Brain microvascular endothelial cell (primary cell): ENCODE measurements at regions not wholly inside any gene's neighbourhood (a gene's known extent, or its start where the extent isn't known, plus 50 kb on each side); places are given as distances from the start of the nearest gene placed in this dataset.

Experiments
- DNase-seq: peaks from one replicate; pipeline ENCODE4 v3.0.0-alpha.2; 2020
- H3K27ac ChIP-seq: fragments of 250-450 bp; sonication (Bioruptor Pico); 2 replicates; pipeline ENCODE4 v1.5.1; 2020; ENCODE audit warnings: mild to moderate bottlenecking, moderate library complexity
- H3K27me3 ChIP-seq: fragments of 250-450 bp; sonication (Bioruptor Pico); replicated peaks from 2 replicates; pipeline ENCODE4 v1.5.1; 2020; ENCODE audit warnings: mild to moderate bottlenecking
- H3K36me3 ChIP-seq: fragments of 250-450 bp; sonication (Bioruptor Pico); replicated peaks from 2 replicates; pipeline ENCODE4 v1.5.1; 2020; ENCODE audit warnings: mild to moderate bottlenecking
- H3K4me3 ChIP-seq: 2 replicates; pipeline ENCODE4 v1.5.1; 2011; ENCODE audit warnings: low read depth, mild to moderate bottlenecking, control low read depth, low read length, moderate library complexity
- in situ Hi-C: cut with HindIII; loops from 2 replicates; pipeline ENCODE4 v1.10.0; 2017; ENCODE audit warnings: low sequenced_read_pairs, low pct_ligation_motif_present
- TF ChIP-seq, protein P1 (sequence below): IDR thresholded peaks from 2 replicates; pipeline ENCODE4 v1.5.1; 2011; ENCODE audit warnings: low read depth, mild to moderate bottlenecking, moderate library complexity, low read length, control low read depth, inconsistent platforms; ENCODE audit errors: missing control alignments

DNA sequence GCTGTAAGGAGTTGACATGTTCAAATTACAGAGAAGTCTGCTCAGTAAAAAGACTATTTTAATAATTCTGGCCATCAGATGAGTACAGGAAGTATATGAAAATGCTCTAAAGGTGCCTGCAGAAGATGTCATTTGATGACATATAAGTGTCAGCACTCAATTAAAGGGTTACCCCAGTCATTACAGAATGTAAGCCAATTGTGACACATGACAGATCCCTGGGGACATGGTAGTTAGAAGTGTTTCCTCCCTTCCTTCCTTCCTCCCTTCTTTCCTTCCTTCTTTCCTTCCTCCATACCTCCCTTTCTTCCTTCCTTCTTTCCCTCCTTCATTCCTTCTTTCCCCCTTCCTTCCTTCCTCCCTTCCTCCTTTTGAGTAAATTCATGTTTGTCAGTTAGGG is 453.0 kb downstream of the RAPGEF2 start:
- no peak for DNase-seq
- Histone ChIP-seq H3K36me3 (no peaks in the 10 kb centered on the region), H3K27me3 (no peaks in the 10 kb centered on the region), H3K4me3 (no peak overlapping the region), H3K27ac (no peak overlapping the region)
- in situ Hi-C loops: no loop called here
- TF ChIP-seq, protein P1, sequence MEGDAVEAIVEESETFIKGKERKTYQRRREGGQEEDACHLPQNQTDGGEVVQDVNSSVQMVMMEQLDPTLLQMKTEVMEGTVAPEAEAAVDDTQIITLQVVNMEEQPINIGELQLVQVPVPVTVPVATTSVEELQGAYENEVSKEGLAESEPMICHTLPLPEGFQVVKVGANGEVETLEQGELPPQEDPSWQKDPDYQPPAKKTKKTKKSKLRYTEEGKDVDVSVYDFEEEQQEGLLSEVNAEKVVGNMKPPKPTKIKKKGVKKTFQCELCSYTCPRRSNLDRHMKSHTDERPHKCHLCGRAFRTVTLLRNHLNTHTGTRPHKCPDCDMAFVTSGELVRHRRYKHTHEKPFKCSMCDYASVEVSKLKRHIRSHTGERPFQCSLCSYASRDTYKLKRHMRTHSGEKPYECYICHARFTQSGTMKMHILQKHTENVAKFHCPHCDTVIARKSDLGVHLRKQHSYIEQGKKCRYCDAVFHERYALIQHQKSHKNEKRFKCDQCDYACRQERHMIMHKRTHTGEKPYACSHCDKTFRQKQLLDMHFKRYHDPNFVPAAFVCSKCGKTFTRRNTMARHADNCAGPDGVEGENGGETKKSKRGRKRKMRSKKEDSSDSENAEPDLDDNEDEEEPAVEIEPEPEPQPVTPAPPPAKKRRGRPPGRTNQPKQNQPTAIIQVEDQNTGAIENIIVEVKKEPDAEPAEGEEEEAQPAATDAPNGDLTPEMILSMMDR: no peak

DNA sequence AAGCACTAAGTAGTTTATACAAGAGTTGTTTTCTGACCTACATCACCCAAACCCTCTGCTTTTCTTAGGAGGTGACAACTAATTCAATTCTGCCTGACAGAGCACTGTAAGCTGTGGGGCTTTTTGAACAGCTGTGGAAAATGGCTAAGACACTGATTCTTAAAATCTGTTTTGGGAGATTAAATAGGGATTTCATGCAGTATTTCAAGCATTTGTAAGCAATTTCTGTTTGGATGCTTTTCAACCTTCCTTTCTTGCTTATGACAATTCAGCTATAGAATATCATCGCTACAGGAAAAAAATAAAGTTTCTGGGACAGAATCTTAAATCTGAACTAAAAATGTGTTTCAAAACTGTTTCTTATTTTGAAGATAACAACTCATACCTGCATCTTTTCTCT is 459.5 kb downstream of the RAPGEF2 start:
- TF ChIP-seq, protein P1: no peak
- no peak overlapping the region for H3K27ac ChIP-seq
- H3K27me3 ChIP-seq: no peaks in the 10 kb centered on the region
- H3K4me3 ChIP-seq: no peak overlapping the region
- in situ Hi-C loops: no loop called here
- no peak for DNase-seq
- no peaks in the 10 kb centered on the region for H3K36me3 ChIP-seq

DNA sequence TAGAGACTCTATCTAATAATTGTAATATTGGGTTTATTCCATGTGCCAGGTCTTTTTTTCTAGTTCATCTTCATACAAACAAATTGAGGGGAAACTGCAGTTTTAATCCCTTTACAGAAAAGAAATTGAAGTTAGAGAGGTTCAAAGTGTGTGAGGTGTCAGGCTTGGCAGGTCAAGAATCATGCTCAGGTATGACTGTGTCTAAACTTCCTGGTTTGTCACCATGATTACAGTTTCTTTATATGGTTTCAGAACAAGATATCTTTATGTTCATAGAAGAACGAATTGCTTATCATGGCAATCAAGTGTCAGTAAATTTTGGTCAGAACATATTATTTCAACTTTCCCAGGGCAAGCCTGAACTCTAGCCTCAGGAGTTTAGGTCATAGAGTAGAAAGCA is 460.4 kb downstream of the RAPGEF2 start:
- TF ChIP-seq, protein P1: no peak

DNA sequence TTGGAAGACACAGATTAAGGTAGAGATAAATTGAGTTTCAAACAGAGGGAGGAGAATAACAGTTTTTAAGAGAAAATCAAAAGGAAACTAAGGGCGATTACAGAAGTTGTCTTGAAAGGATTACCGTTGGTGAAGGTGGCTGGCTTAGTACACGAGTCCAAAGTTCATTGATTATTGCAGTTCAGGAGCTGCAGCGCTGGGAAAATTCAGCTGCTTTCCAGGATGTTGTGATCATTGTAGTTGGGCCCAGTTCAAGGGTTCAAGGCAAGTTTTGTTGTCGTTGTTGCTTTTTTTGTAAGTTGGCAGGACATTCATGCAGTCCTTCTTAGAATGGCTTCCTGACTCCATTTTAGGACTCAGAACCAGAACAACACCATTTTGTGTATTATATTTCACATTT is 461.7 kb downstream of the RAPGEF2 start:
- H3K27ac ChIP-seq: no peak overlapping the region
- no peak overlapping the region for H3K4me3 ChIP-seq
- no peaks in the 10 kb centered on the region for H3K36me3 ChIP-seq
- TF ChIP-seq, protein P1: no peak
- no peak for DNase-seq
- no peaks in the 10 kb centered on the region for H3K27me3 ChIP-seq
- in situ Hi-C loops: no loop called here

More for the DNA sequence above, 460.4 kb downstream of the RAPGEF2 start:
- Histone ChIP-seq H3K4me3 (no peak overlapping the region), H3K36me3 (no peaks in the 10 kb centered on the region), H3K27me3 (no peaks in the 10 kb centered on the region), H3K27ac (no peak overlapping the region)
- DNase-seq: no peak
- in situ Hi-C loops: no loop called here

DNA sequence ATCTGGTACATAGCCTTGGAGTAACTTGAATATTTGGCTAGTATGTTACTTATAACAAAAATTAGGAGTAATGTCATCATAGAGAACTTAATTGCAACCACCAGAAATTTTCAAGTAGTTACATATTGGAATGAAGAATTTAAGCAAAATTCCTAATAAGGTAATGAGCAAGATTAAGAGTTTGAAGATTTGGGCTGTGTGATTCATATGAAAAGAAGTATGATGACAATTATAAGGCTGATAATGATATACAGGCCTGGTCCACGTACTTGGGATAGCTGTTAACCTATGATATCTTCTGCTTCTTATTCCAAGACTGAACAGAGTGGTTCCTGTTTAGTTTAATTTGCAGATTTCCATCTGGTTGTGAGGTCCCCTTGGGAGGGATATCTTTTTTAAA is 463.9 kb downstream of the RAPGEF2 start:
- H3K27ac ChIP-seq: no peak overlapping the region
- no peaks in the 10 kb centered on the region for H3K36me3 ChIP-seq
- H3K27me3 ChIP-seq: no peaks in the 10 kb centered on the region
- TF ChIP-seq, protein P1: no peak
- in situ Hi-C loops: no loop called here
- H3K4me3 ChIP-seq: no peak overlapping the region
- DNase-seq: no peak

DNA sequence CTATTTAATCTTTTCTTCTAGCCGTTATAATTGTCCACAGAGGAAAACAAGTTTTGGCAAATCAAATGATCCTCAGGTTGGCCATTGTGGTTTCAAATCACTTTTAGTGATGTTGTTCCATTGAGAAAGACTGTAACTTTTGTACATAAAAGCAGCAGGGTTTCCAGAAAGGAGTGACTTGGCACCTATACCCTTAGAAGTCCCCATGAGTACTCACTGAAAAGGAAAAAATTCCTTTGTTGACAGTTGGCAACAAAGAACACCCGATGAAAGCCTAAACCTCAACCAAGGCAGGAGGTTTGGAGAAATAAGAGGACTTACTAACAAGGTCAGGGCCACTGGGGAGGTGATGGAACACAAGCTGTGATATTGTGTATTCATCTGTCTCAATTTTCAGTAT is 474.4 kb downstream of the RAPGEF2 start:
- TF ChIP-seq, protein P1: no peak
- in situ Hi-C loops: no loop called here
- DNase-seq: no peak
- Histone ChIP-seq H3K36me3 (no peaks in the 10 kb centered on the region), H3K4me3 (no peak overlapping the region), H3K27ac (no peak overlapping the region), H3K27me3 (no peaks in the 10 kb centered on the region)
